GM12873 (cell line): ENCODE measurements at regions not wholly inside any gene's neighbourhood (a gene's known extent, or its start where the extent isn't known, plus 50 kb on each side); places are given as distances from the start of the nearest gene placed in this dataset.

Experiments
- TF ChIP-seq, protein P1 (sequence below): IDR thresholded peaks from 2 replicates; pipeline ENCODE4 v1.5.1; 2012; ENCODE audit warnings: low read depth, mild to moderate bottlenecking, moderate library complexity, low read length, control low read depth; ENCODE audit not compliant: insufficient read depth; ENCODE audit errors: missing control alignments

DNA sequence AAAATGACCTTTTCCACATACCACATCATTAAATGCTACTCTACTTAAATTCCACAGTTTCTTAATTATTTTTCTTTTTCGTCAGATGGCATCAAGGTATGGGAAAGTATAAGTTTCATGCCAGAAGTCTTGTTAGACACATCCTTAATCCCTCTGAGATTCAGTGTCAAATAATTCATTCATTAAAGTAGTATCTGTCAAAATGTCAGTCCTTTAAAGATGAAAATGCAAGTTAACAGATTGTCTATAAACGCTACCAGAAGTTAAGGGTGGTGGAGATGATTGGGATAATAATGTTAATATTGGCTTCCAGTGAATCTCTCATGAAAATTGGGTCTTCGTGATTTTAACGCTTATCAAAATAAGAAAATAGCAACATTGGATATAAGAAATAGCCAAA, 504.2 kb upstream of the LINC00305 start:
- TF ChIP-seq, protein P1, sequence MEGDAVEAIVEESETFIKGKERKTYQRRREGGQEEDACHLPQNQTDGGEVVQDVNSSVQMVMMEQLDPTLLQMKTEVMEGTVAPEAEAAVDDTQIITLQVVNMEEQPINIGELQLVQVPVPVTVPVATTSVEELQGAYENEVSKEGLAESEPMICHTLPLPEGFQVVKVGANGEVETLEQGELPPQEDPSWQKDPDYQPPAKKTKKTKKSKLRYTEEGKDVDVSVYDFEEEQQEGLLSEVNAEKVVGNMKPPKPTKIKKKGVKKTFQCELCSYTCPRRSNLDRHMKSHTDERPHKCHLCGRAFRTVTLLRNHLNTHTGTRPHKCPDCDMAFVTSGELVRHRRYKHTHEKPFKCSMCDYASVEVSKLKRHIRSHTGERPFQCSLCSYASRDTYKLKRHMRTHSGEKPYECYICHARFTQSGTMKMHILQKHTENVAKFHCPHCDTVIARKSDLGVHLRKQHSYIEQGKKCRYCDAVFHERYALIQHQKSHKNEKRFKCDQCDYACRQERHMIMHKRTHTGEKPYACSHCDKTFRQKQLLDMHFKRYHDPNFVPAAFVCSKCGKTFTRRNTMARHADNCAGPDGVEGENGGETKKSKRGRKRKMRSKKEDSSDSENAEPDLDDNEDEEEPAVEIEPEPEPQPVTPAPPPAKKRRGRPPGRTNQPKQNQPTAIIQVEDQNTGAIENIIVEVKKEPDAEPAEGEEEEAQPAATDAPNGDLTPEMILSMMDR = no peak

DNA sequence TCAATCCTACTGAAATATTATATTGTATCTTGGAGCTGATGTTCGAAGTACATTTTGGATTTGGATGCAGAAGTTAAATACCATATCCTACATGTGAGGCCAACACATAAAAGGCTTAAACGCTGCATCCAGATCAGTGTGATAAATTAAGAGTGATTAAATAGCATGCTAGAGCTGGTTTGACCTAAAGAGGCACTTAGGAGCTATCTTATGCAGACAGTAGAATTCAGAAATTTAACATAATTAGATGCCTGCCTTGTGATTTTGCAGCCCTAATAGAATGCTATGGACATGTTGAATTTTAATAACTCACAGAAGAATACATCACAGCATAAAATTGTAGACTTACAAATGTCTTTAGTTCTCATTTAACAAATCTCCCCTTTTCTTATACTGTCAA, 501.2 kb upstream of the LINC00305 start:
- TF ChIP-seq, protein P1 = no peak

DNA sequence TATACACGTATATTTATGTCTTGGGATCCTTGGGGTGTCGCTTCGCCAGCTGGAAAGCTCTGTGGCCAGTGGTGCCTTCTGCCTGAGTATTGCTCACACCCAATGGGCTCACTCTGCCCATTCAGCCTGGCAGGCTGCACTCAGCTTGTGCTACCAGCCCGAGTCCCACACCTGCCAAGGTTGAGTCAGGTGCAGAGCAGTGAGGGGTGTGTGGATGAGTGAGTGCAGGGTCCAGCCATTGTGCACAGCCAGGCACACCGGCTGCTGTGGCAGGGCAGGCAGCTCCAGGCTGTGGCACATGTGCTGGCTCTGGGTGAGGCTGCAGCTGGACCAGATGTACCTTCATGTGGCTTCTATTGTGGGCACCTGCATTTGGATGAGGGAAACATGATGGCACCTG, 496.9 kb upstream of the LINC00305 start:
- TF ChIP-seq, protein P1 = no peak

- TF ChIP-seq, protein P1 = no peak
Observed at GRCh38 chr18:64639536-64639935, 490.6 kb upstream of the LINC00305 start.

- TF ChIP-seq, protein P1 = no peak
Observed at GRCh38 chr18:64620971-64621560, 472.2 kb upstream of the LINC00305 start.

- TF ChIP-seq, protein P1 = no peak
Observed at GRCh38 chr18:64618390-64618789, 469.5 kb upstream of the LINC00305 start.

DNA sequence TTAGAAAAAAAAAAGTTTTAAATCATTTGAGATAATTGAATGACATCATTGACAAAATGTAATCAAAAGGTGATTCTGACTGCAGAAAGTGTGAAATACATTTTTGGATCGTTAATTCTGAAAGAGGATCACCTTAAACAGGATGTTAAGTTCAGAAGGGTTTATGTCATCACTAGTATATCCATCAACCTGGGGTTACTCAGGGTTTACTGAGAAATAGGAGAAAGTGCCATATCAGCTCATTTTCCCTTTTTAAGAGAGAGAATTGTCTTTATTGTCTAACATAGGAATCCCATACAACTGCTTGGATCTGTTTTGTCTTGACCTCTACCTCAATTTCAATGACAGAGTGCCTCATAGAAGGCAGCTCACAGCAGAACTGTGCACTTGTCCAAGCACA, 466.1 kb upstream of the LINC00305 start:
- TF ChIP-seq, protein P1 = no peak
